IMR-90 (cell line): ENCODE measurements at regions not wholly inside any gene's neighbourhood (a gene's known extent, or its start where the extent isn't known, plus 50 kb on each side); places are given as distances from the start of the nearest gene placed in this dataset.
A peak's percentile ranks its signal among the peaks of the same experiment; 100 is the strongest.

Source experiments
- ATAC-seq: fragments of 200-7000 bp; cut with Tn5 transposase; 2 replicates; pipeline ENCODE4 v1.9.1; 2020; ENCODE audit warnings: low read depth, mild to moderate bottlenecking, moderate library complexity
- BruUV-seq: library from RNA; stranded (reverse); fragments of 400-500 nt; replicated peaks from 2 replicates; lab custom pipeline; 2021; lab: Mats Ljungman, UMichigan
- CTCF ChIA-PET: fragments of 300-600 bp; formaldehyde crosslinking; extraction: SDS; loops from one replicate; lab custom pipeline; 2021; ENCODE audit warnings: antibody characterized with exemption; lab: Yijun Ruan, JAX
- POLR2A ChIA-PET: fragments of 300-600 bp; sonication (Branson Sonifier 250); formaldehyde crosslinking; loops from one replicate; lab custom pipeline; 2022; ENCODE audit warnings: antibody characterized with exemption; ENCODE audit not compliant: unreplicated experiment; lab: Charles Lee
- DNase-seq: peaks from one replicate; pipeline ENCODE4 v3.0.0; 2013
- H2AFZ ChIP-seq: replicated peaks from 2 replicates; pipeline ENCODE3; 2013; ENCODE audit warnings: low read length, mild to moderate bottlenecking; ENCODE audit not compliant: poor library complexity
- H2AK5ac ChIP-seq: 2 replicates; pipeline ENCODE4 v1.6.1; 2013; ENCODE audit warnings: low read depth, low read length, inconsistent platforms
- H2AK9ac ChIP-seq: replicated peaks from 2 replicates; pipeline ENCODE3; 2013; ENCODE audit warnings: mild to moderate bottlenecking, low read depth, low read length, moderate library complexity; ENCODE audit not compliant: poor library complexity
- H2BK120ac ChIP-seq: 2 replicates; pipeline ENCODE4 v1.6.1; 2013; ENCODE audit warnings: low read depth, low read length, inconsistent platforms
- H2BK15ac ChIP-seq: 3 replicates; pipeline ENCODE4 v1.6.1; 2013; ENCODE audit warnings: low read depth, low read length, inconsistent platforms
- H2BK20ac ChIP-seq: 2 replicates; pipeline ENCODE4 v1.6.1; 2013; ENCODE audit warnings: low read depth, mild to moderate bottlenecking, inconsistent platforms, low read length, moderate library complexity
- H2BK5ac ChIP-seq: 2 replicates; pipeline ENCODE4 v1.6.1; 2013; ENCODE audit warnings: mild to moderate bottlenecking, low read depth, low read length, inconsistent platforms; ENCODE audit not compliant: poor library complexity, severe bottlenecking
- H3K14ac ChIP-seq: replicated peaks from 2 replicates; pipeline ENCODE4 v1.6.1; 2013; ENCODE audit warnings: low read depth, low read length, inconsistent platforms
- H3K18ac ChIP-seq: 2 replicates; pipeline ENCODE4 v1.6.1; 2013; ENCODE audit warnings: low read depth, low read length, control low read depth
- H3K23ac ChIP-seq: 2 replicates; pipeline ENCODE4 v1.6.1; 2013; ENCODE audit warnings: low read depth, low read length, inconsistent platforms
- H3K27ac ChIP-seq: 2 replicates; pipeline ENCODE4 v1.5.1; 2013; ENCODE audit warnings: mild to moderate bottlenecking, control low read depth, low read length; ENCODE audit not compliant: insufficient read depth
- H3K27me3 ChIP-seq: 2 replicates; pipeline ENCODE4 v1.6.1; 2013; ENCODE audit warnings: low read length; ENCODE audit not compliant: control insufficient read depth, insufficient read depth
- H3K36me3 ChIP-seq: 2 replicates; pipeline ENCODE4 v1.6.1; 2013; ENCODE audit warnings: low read length, mixed read lengths; ENCODE audit not compliant: control insufficient read depth, insufficient read depth
- H3K4ac ChIP-seq: 2 replicates; pipeline ENCODE4 v1.6.1; 2013; ENCODE audit warnings: low read depth, low read length, inconsistent platforms
- H3K4me1 ChIP-seq: 2 replicates; pipeline ENCODE4 v1.6.1; 2013; ENCODE audit warnings: low read length, mixed read lengths; ENCODE audit not compliant: control insufficient read depth, insufficient read depth
- H3K4me2 ChIP-seq: 2 replicates; pipeline ENCODE4 v1.6.1; 2013; ENCODE audit warnings: low read depth, mild to moderate bottlenecking, control low read depth, low read length, moderate library complexity
- H3K4me3 ChIP-seq: 2 replicates; pipeline ENCODE4 v1.5.1; 2013; ENCODE audit warnings: low read depth, mild to moderate bottlenecking, control low read depth, low read length, moderate library complexity; ENCODE audit not compliant: insufficient read depth
- H3K56ac ChIP-seq: 2 replicates; pipeline ENCODE4 v1.6.1; 2013; ENCODE audit warnings: low read length, inconsistent platforms; ENCODE audit not compliant: insufficient read depth; ENCODE audit errors: extremely low read depth
- H3K79me1 ChIP-seq, 2 experiments: 2 replicates each; pipeline ENCODE4 v1.6.1; 2013; ENCODE audit warnings: low read length in 2 of 2, inconsistent platforms in 1 of 2, low read depth in 1 of 2
- H3K9ac ChIP-seq: 2 replicates; pipeline ENCODE4 v1.6.1; 2013; ENCODE audit warnings: low read depth, low read length, control low read depth
- H3K9me1 ChIP-seq: 2 replicates; pipeline ENCODE4 v1.6.1; 2013; ENCODE audit warnings: low read length, inconsistent platforms; ENCODE audit not compliant: insufficient read depth
- H3K9me3 ChIP-seq: 2 replicates; pipeline ENCODE4 v1.6.1; 2013; ENCODE audit warnings: low read length; ENCODE audit not compliant: control insufficient read depth, insufficient read depth
- H4K20me1 ChIP-seq: 2 replicates; pipeline ENCODE4 v1.6.1; 2013; ENCODE audit warnings: low read length, inconsistent platforms; ENCODE audit not compliant: insufficient read depth
- H4K5ac ChIP-seq: 2 replicates; pipeline ENCODE4 v1.6.1; 2013; ENCODE audit warnings: mild to moderate bottlenecking, low read depth, low read length, control low read depth
- H4K8ac ChIP-seq, 2 experiments: 2 replicates each; pipeline ENCODE4 v1.6.1; 2013; ENCODE audit warnings: low read depth in 2 of 2, low read length in 2 of 2, control low read depth in 1 of 2, inconsistent platforms in 1 of 2
- H4K91ac ChIP-seq: 2 replicates; pipeline ENCODE4 v1.6.1; 2013; ENCODE audit warnings: low read depth, low read length, inconsistent platforms; ENCODE audit not compliant: insufficient read depth
- BHLHE40 ChIP-seq: fragments of 150-350 bp; IDR thresholded peaks from 2 replicates; pipeline ENCODE4 v1.6.1; 2016; ENCODE audit warnings: mild to moderate bottlenecking, low read depth, low read length
- CEBPB ChIP-seq: IDR thresholded peaks from 2 replicates; pipeline ENCODE4 v1.6.1; 2012; ENCODE audit warnings: low read depth, low read length, improper control_type of control experiment
- CHD1 ChIP-seq: IDR thresholded peaks from 2 replicates; pipeline ENCODE4 v1.6.1; 2012; ENCODE audit warnings: low read depth, low read length, improper control_type of control experiment
- FOS ChIP-seq: fragments of 150-350 bp; IDR thresholded peaks from 2 replicates; pipeline ENCODE4 v1.6.1; 2016; ENCODE audit warnings: low read depth, low read length
- MAFK ChIP-seq: IDR thresholded peaks from 2 replicates; pipeline ENCODE4 v1.6.1; 2012; ENCODE audit warnings: low read depth, low read length, improper control_type of control experiment
- MAZ ChIP-seq: IDR thresholded peaks from 2 replicates; pipeline ENCODE4 v1.6.1; 2012; ENCODE audit warnings: low read depth, mild to moderate bottlenecking, low read length, improper control_type of control experiment, moderate library complexity, borderline replicate concordance
- MXI1 ChIP-seq: IDR thresholded peaks from 2 replicates; pipeline ENCODE4 v1.6.1; 2012; ENCODE audit warnings: low read depth, mild to moderate bottlenecking, low read length, moderate library complexity, borderline replicate concordance
- NFE2L2 ChIP-seq: fragments of 150-350 bp; IDR thresholded peaks from 2 replicates; pipeline ENCODE4 v1.6.1; 2016; ENCODE audit warnings: low read depth, mild to moderate bottlenecking, low read length
- RAD21 ChIP-seq: IDR thresholded peaks from 2 replicates; pipeline ENCODE4 v1.6.1; 2012; ENCODE audit warnings: low read length, improper control_type of control experiment
- RCOR1 ChIP-seq: IDR thresholded peaks from 2 replicates; pipeline ENCODE4 v1.6.1; 2012; ENCODE audit warnings: mild to moderate bottlenecking, low read length, improper control_type of control experiment; ENCODE audit not compliant: insufficient replicate concordance
- SMC3 ChIP-seq: fragments of 150-350 bp; IDR thresholded peaks from 2 replicates; pipeline ENCODE4 v1.6.1; 2016; ENCODE audit warnings: low read depth, mild to moderate bottlenecking, antibody characterized with exemption, low read length, moderate library complexity
- WGBS, 2 experiments: methylation state at CpG; one replicate each; pipeline versions ENCODE4 v1.1.5 to v1.1.7; 2013; ENCODE audit warnings: missing lambda C conversion rate in 2 of 2; ENCODE audit not compliant: insufficient read length in 1 of 2; ENCODE audit errors: extremely low coverage in 2 of 2; 5-methylcytosine and 5-hydroxymethylcytosine counted together
- dilution Hi-C: fragments of 300-500 bp; cut with HindIII; formaldehyde crosslinking; loops from one replicate; pipeline ENCODE4 v1.14.3; 2018; ENCODE audit warnings: low sequenced_read_pairs; ENCODE audit not compliant: unreplicated experiment
- in situ Hi-C: fragments of 300-500 bp; cut with MboI; formaldehyde crosslinking; loops from 3 replicates; pipeline ENCODE4 v1.14.3; 2019; ENCODE audit warnings: low sequenced_read_pairs, inconsistent platforms, mixed read lengths
- intact Hi-C: fragments of 100-400 bp; cut with micrococcal nuclease; formaldehyde crosslinking; loops from 2 replicates; pipeline ENCODE4 v1.10.0; 2022
- TF ChIP-seq, protein P1 (sequence below): fragments of 150-350 bp; IDR thresholded peaks from 2 replicates; pipeline ENCODE4 v1.6.1; 2016; ENCODE audit warnings: low read depth, mild to moderate bottlenecking, low read length, moderate library complexity, borderline replicate concordance
- TF ChIP-seq, protein P2 (sequence below): fragments of 150-350 bp; IDR thresholded peaks from 2 replicates; pipeline ENCODE4 v1.6.1; 2017; ENCODE audit warnings: mild to moderate bottlenecking, antibody characterized with exemption, low read length, low read depth
- TF ChIP-seq, protein P3 (sequence below): conservative IDR thresholded peaks from 2 replicates; pipeline ENCODE4 v1.5.1; 2012; ENCODE audit warnings: mild to moderate bottlenecking, low read depth, low read length, improper control_type of control experiment

DNA sequence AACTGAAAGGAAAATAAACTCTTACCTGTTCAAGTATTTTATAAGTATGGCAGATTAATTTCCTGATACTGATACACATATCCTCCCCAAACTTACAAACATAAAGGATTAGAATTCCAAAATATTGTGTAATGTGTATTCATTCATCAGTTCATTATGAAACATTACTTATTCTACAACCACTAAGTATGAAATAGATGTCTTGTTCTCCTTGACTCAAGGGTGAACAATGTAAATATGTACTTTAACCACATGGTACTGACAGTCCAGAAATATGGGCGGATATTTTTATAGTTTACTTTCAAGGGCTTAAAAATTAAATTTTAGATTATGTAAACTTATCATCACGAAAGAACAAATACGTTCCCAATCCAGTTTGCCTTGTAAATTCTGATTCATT, 334.0 kb downstream of the LIG4 start:
- no peaks in the 10 kb centered on the region for H3K27me3 ChIP-seq
- no peak overlapping the region for H3K56ac ChIP-seq
- peaks cover 5% of the 10 kb centered on the region; the same call in 1 of the 2 replicates for H3K4me1 ChIP-seq
- H3K79me1 ChIP-seq = peaks cover 0 to 10% of the 10 kb centered on the region in 2 experiments; a peak in 2 of 4 replicates
- WGBS, 2 experiments = no CpG with 5 or more reads among the region's 3 CpGs
- no peak overlapping the region for H4K8ac ChIP-seq
- H2BK120ac ChIP-seq = peak overlapping the region; percentile 25; the same call in 1 of the 2 replicates
- ChIA-PET POLR2A (no interaction called here), CTCF (no interaction called here)
- BruUV-seq = no TSS peak
- H3K9me3 ChIP-seq = no peaks in the 10 kb centered on the region
- no peak overlapping the region for H2BK15ac ChIP-seq
- in situ Hi-C loops (no loop called here), dilution Hi-C loops (no loop called here), intact Hi-C loops (no loop called here)
- H2AK9ac ChIP-seq = no peak overlapping the region
- no peak overlapping the region for H3K4ac ChIP-seq
- H3K23ac ChIP-seq = no peak overlapping the region
- H4K20me1 ChIP-seq = no peaks in the 10 kb centered on the region
- peak overlapping the region; percentile 77 for H2BK5ac ChIP-seq
- DNase-seq (peak; percentile 76), ATAC-seq (peak; percentile 76)
- H3K36me3 ChIP-seq = no peaks in the 10 kb centered on the region
- no peak overlapping the region for H3K14ac ChIP-seq
- H3K27ac ChIP-seq = no peak overlapping the region
- no peak overlapping the region for H3K4me2 ChIP-seq
- no peak overlapping the region for H3K9ac ChIP-seq
- TF ChIP-seq MAZ (no peak), CHD1 (no peak), SMC3 (no peak), BHLHE40 (no peak), MAFK (no peak), FOS (peak; percentile 19; the same call in 1 of the 2 replicates), NFE2L2 (no peak), RCOR1 (no peak), MXI1 (no peak), RAD21 (no peak), CEBPB (peak; percentile 90)
- TF ChIP-seq, protein P1, sequence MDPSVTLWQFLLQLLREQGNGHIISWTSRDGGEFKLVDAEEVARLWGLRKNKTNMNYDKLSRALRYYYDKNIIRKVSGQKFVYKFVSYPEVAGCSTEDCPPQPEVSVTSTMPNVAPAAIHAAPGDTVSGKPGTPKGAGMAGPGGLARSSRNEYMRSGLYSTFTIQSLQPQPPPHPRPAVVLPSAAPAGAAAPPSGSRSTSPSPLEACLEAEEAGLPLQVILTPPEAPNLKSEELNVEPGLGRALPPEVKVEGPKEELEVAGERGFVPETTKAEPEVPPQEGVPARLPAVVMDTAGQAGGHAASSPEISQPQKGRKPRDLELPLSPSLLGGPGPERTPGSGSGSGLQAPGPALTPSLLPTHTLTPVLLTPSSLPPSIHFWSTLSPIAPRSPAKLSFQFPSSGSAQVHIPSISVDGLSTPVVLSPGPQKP = no peak
- TF ChIP-seq, protein P2, sequence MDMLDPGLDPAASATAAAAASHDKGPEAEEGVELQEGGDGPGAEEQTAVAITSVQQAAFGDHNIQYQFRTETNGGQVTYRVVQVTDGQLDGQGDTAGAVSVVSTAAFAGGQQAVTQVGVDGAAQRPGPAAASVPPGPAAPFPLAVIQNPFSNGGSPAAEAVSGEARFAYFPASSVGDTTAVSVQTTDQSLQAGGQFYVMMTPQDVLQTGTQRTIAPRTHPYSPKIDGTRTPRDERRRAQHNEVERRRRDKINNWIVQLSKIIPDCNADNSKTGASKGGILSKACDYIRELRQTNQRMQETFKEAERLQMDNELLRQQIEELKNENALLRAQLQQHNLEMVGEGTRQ = no peak
- TF ChIP-seq, protein P3, sequence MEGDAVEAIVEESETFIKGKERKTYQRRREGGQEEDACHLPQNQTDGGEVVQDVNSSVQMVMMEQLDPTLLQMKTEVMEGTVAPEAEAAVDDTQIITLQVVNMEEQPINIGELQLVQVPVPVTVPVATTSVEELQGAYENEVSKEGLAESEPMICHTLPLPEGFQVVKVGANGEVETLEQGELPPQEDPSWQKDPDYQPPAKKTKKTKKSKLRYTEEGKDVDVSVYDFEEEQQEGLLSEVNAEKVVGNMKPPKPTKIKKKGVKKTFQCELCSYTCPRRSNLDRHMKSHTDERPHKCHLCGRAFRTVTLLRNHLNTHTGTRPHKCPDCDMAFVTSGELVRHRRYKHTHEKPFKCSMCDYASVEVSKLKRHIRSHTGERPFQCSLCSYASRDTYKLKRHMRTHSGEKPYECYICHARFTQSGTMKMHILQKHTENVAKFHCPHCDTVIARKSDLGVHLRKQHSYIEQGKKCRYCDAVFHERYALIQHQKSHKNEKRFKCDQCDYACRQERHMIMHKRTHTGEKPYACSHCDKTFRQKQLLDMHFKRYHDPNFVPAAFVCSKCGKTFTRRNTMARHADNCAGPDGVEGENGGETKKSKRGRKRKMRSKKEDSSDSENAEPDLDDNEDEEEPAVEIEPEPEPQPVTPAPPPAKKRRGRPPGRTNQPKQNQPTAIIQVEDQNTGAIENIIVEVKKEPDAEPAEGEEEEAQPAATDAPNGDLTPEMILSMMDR = no peak
- no peak overlapping the region for H4K5ac ChIP-seq
- H2AFZ ChIP-seq = no peak overlapping the region
- no peak overlapping the region for H2BK20ac ChIP-seq
- H4K91ac ChIP-seq = no peak overlapping the region
- H2AK5ac ChIP-seq = no peak overlapping the region
- H3K18ac ChIP-seq = no peak overlapping the region
- H3K9me1 ChIP-seq = peaks cover 5% of the 10 kb centered on the region; the same call in 1 of the 2 replicates
- H3K4me3 ChIP-seq = no peak overlapping the region
